GM18502 (cell line): ENCODE measurements at regions not wholly inside any gene's neighbourhood (a gene's known extent, or its start where the extent isn't known, plus 50 kb on each side); places are given as distances from the start of the nearest gene placed in this dataset.
"Not testable (repeated sequence)": the region's sequence is repeated elsewhere in the genome, so short reads cannot be mapped to it uniquely, and the experiment has no call there.

ENCODE experiments used
- ATAC-seq: cut with Tn5 transposase; IDR thresholded peaks from one replicate; pipeline ENCODE4 v1.9.1; 2021; ENCODE audit warnings: mild to moderate bottlenecking; ENCODE audit not compliant: unreplicated experiment, poor library complexity

GRCh38 chr16:10312008-10312407, 73.9 kb upstream of the ATF7IP2 start:
- ATAC-seq: no peak

- peak; percentile 82 for ATAC-seq
Observed at GRCh38 chr16:10312784-10313724, 72.8 kb upstream of the ATF7IP2 start.

GRCh38 chr16:10314317-10314716, 71.5 kb upstream of the ATF7IP2 start:
- ATAC-seq: no peak

GRCh38 chr16:10314811-10315210, 71.0 kb upstream of the ATF7IP2 start:
- ATAC-seq: no peak

GRCh38 chr16:10317425-10318001, 68.3 kb upstream of the ATF7IP2 start:
- ATAC-seq: no peak

- ATAC-seq: no peak
Observed at GRCh38 chr16:10318798-10319500, 66.9 kb upstream of the ATF7IP2 start.

- ATAC-seq: no peak
Observed at GRCh38 chr16:10321407-10322387, 64.2 kb upstream of the ATF7IP2 start.

- ATAC-seq: no peak
Observed at GRCh38 chr16:10322723-10323527, 62.9 kb upstream of the ATF7IP2 start.

- no peak for ATAC-seq
Observed at GRCh38 chr16:10323528-10323869, 62.4 kb upstream of the ATF7IP2 start.

GRCh38 chr16:10324210-10324609, 61.7 kb upstream of the ATF7IP2 start:
- no peak for ATAC-seq

- ATAC-seq: no peak
Observed at GRCh38 chr16:10325783-10326543, 59.9 kb upstream of the ATF7IP2 start.

GRCh38 chr16:10326647-10327046, 59.2 kb upstream of the ATF7IP2 start:
- ATAC-seq: no peak

- not testable (repeated sequence) for ATAC-seq
Observed at GRCh38 chr16:10328291-10328690, 57.6 kb upstream of the ATF7IP2 start.

- ATAC-seq: no peak
Observed at GRCh38 chr16:10332241-10332640, 53.6 kb upstream of the ATF7IP2 start.

- ATAC-seq: no peak
Observed at GRCh38 chr16:10332775-10333174, 53.1 kb upstream of the ATF7IP2 start.

GRCh38 chr16:10333321-10334032, 52.4 kb upstream of the ATF7IP2 start:
- ATAC-seq: no peak

GRCh38 chr16:10335681-10336080, 50.2 kb upstream of the ATF7IP2 start:
- ATAC-seq: no peak
